ENCODE measurements at regions not wholly inside any gene's neighbourhood (a gene's known extent, or its start where the extent isn't known, plus 50 kb on each side); places are given as distances from the start of the nearest gene placed in this dataset.
A peak's percentile ranks its signal among the peaks of the same experiment; 100 is the strongest.

DNA sequence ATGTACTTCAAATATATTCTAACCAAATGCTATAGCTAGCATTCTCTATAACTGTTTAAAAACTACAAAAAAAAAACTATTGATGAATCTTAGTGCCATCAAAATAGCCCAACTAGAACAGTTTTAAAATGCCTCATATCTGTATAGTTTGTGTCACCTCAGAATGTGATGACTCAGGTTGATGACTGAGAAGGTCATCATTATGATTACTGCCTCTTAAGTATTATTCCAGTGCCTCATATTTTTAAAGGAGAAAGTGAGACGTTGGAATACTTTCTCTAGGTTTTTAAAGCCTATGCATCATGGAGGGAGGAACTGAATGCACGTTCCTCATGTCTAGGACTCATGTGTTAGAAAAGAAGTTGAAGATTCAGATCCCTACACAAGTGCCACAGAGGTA lies 88.2 kb downstream of the TMA16 start:
- Histone ChIP-seq H3K4me3 (ENCODE audit: low read length) (no peak overlapping the region), H3K4me1 (ENCODE audit: insufficient read depth, low read length) (no peaks in the 10 kb centered on the region), H3K27me3 (ENCODE audit: insufficient read depth, low read length) (no peaks in the 10 kb centered on the region), H3K9me3 (ENCODE audit: low read length) (no peaks in the 10 kb centered on the region), H3K36me3 (ENCODE audit: insufficient read depth, low read length) (no peaks in the 10 kb centered on the region), H2AFZ (ENCODE audit: low read depth, low read length) (no peak overlapping the region)

GRCh38 chr4:163587867-163588266 lies 93.4 kb downstream of the TMA16 start:
- no peaks in the 10 kb centered on the region for H3K9me3 ChIP-seq (ENCODE audit: low read length)
- no peak overlapping the region for H3K4me3 ChIP-seq (ENCODE audit: low read length)
- H3K27me3 ChIP-seq (ENCODE audit: insufficient read depth, low read length): no peaks in the 10 kb centered on the region
- peak overlapping the region; percentile 7 for H2AFZ ChIP-seq (ENCODE audit: low read depth, low read length)
- H3K36me3 ChIP-seq (ENCODE audit: insufficient read depth, low read length): no peaks in the 10 kb centered on the region
- no peaks in the 10 kb centered on the region for H3K4me1 ChIP-seq (ENCODE audit: insufficient read depth, low read length)

DNA sequence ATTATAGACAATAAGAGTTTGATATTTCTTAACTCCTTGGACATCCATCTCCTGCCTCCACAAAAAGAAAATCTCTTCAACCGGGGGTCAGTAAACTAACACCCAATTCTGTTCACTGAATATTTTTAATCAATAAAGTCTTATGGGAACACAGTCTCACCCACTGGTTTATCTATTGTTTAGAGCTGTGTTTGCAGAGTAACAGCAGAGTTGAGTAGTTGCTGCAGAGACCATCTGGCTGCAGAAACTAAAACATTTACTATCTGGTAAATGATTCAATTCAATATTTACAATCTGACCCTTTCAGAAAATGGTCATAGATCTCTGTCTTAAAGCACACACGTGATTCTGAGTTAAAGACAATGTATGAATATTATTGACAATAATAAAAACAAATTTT lies 94.0 kb downstream of the TMA16 start:
- no peak overlapping the region for H2AFZ ChIP-seq (ENCODE audit: low read depth, low read length)
- no peak overlapping the region for H3K4me3 ChIP-seq (ENCODE audit: low read length)
- H3K9me3 ChIP-seq (ENCODE audit: low read length): no peaks in the 10 kb centered on the region
- H3K36me3 ChIP-seq (ENCODE audit: insufficient read depth, low read length): no peaks in the 10 kb centered on the region
- no peaks in the 10 kb centered on the region for H3K27me3 ChIP-seq (ENCODE audit: insufficient read depth, low read length)
- no peaks in the 10 kb centered on the region for H3K4me1 ChIP-seq (ENCODE audit: insufficient read depth, low read length)

GRCh38 chr4:163590103-163590502 lies 95.6 kb downstream of the TMA16 start:
- no peak overlapping the region for H2AFZ ChIP-seq (ENCODE audit: low read depth, low read length)
- no peaks in the 10 kb centered on the region for H3K36me3 ChIP-seq (ENCODE audit: insufficient read depth, low read length)
- H3K9me3 ChIP-seq (ENCODE audit: low read length): no peaks in the 10 kb centered on the region
- H3K4me3 ChIP-seq (ENCODE audit: low read length): no peak overlapping the region
- no peaks in the 10 kb centered on the region for H3K27me3 ChIP-seq (ENCODE audit: insufficient read depth, low read length)
- H3K4me1 ChIP-seq (ENCODE audit: insufficient read depth, low read length): no peaks in the 10 kb centered on the region

- H3K9me3 ChIP-seq (ENCODE audit: low read length): no peaks in the 10 kb centered on the region
- no peak overlapping the region for H3K4me3 ChIP-seq (ENCODE audit: low read length)
- H3K4me1 ChIP-seq (ENCODE audit: insufficient read depth, low read length): no peaks in the 10 kb centered on the region
- no peak overlapping the region for H2AFZ ChIP-seq (ENCODE audit: low read depth, low read length)
- no peaks in the 10 kb centered on the region for H3K36me3 ChIP-seq (ENCODE audit: insufficient read depth, low read length)
- H3K27me3 ChIP-seq (ENCODE audit: insufficient read depth, low read length): no peaks in the 10 kb centered on the region
Observed at GRCh38 chr4:163590619-163591264, 96.3 kb downstream of the TMA16 start.

DNA sequence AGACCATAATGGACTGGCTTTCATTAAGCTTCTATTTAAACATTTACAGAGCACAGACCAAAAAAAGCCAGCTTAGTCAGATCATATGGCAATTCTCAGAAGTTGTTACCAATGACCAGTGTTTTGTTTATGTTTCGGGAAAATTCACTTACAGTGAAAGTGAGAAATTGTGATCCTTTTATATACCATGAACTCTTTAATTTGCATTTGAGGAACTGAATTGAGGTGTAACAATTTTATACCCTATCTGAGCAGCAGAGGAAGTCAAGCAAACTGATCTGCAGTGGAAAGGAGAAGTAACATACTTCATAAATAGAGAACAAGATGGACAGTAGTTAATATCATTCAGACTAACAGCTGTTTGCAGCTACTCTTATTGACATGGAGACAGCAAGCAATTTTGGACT lies 97.1 kb downstream of the TMA16 start:
- Histone ChIP-seq H3K4me3 (ENCODE audit: low read length) (no peak overlapping the region), H3K4me1 (ENCODE audit: insufficient read depth, low read length) (no peaks in the 10 kb centered on the region), H3K36me3 (ENCODE audit: insufficient read depth, low read length) (no peaks in the 10 kb centered on the region), H3K27me3 (ENCODE audit: insufficient read depth, low read length) (no peaks in the 10 kb centered on the region), H3K9me3 (ENCODE audit: low read length) (no peaks in the 10 kb centered on the region), H2AFZ (ENCODE audit: low read depth, low read length) (no peak overlapping the region)

DNA sequence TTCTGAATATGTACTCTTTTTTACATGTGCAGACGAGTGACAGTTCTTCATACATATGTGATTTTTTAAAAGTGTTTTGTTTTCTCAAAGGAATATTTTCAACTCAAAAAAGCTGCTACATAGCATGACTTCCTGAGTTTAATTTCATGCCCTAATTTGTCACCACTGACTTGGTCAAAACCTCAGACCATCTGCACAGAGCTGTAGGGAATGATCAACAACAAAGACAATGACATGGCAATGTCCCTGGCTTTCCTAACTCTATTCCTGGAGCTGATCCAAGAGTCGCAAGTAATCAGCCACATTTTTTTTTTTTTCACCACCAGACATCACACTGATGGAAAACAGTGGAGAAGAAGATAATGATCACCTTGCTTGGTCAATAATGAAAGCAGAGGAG lies 97.7 kb downstream of the TMA16 start:
- Histone ChIP-seq H3K4me1 (ENCODE audit: insufficient read depth, low read length) (no peaks in the 10 kb centered on the region), H3K27me3 (ENCODE audit: insufficient read depth, low read length) (no peaks in the 10 kb centered on the region), H3K36me3 (ENCODE audit: insufficient read depth, low read length) (no peaks in the 10 kb centered on the region), H3K9me3 (ENCODE audit: low read length) (no peaks in the 10 kb centered on the region), H3K4me3 (ENCODE audit: low read length) (no peak overlapping the region), H2AFZ (ENCODE audit: low read depth, low read length) (no peak overlapping the region)

- no peaks in the 10 kb centered on the region for H3K9me3 ChIP-seq (ENCODE audit: low read length)
- H3K36me3 ChIP-seq (ENCODE audit: insufficient read depth, low read length): no peaks in the 10 kb centered on the region
- H3K27me3 ChIP-seq (ENCODE audit: insufficient read depth, low read length): no peaks in the 10 kb centered on the region
- no peak overlapping the region for H2AFZ ChIP-seq (ENCODE audit: low read depth, low read length)
- no peak overlapping the region for H3K4me3 ChIP-seq (ENCODE audit: low read length)
- no peaks in the 10 kb centered on the region for H3K4me1 ChIP-seq (ENCODE audit: insufficient read depth, low read length)
Observed at GRCh38 chr4:163595580-163595979, 101.1 kb downstream of the TMA16 start.

DNA sequence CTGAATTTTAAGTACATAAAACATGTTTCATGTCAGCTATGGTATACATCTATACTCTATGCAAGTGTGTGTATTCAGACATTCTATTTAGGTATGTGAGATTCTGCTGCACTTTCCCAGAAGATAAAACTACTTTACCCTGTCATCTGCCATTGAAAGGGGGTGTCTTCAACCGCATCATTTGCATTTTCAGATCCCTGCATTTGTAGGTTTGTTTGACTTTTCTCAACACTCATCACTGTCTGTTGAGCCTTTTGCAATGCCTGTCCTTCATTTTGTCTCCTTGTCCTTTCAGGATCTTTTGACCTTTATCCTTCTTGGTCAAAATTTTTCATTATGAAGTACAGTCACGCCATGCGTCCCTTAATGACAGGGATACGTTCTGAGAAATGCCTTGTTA lies 103.5 kb downstream of the TMA16 start:
- H2AFZ ChIP-seq (ENCODE audit: low read depth, low read length): no peak overlapping the region
- H3K9me3 ChIP-seq (ENCODE audit: low read length): no peaks in the 10 kb centered on the region
- no peaks in the 10 kb centered on the region for H3K4me1 ChIP-seq (ENCODE audit: insufficient read depth, low read length)
- H3K36me3 ChIP-seq (ENCODE audit: insufficient read depth, low read length): no peaks in the 10 kb centered on the region
- no peak overlapping the region for H3K4me3 ChIP-seq (ENCODE audit: low read length)
- no peaks in the 10 kb centered on the region for H3K27me3 ChIP-seq (ENCODE audit: insufficient read depth, low read length)

DNA sequence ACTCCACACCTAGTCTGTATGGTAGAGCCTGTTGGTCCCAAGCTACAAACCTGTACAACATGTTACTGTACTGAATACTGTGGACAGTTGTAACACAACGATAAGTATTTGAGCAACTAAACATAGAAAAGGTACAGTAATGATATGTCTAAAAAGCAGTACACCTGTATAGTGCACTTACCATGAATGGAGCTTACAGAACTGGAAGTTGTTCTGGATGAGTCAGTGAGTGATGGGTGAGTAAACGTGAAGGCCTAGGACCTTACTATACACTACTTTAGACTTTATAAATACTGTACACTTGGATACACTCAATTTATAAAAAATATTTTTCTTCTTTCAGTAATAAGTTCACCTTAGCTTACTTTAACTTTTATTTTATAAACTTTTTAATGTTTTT lies 104.0 kb downstream of the TMA16 start:
- H3K9me3 ChIP-seq (ENCODE audit: low read length): no peaks in the 10 kb centered on the region
- H3K36me3 ChIP-seq (ENCODE audit: insufficient read depth, low read length): no peaks in the 10 kb centered on the region
- H3K4me1 ChIP-seq (ENCODE audit: insufficient read depth, low read length): no peaks in the 10 kb centered on the region
- H2AFZ ChIP-seq (ENCODE audit: low read depth, low read length): no peak overlapping the region
- no peak overlapping the region for H3K4me3 ChIP-seq (ENCODE audit: low read length)
- H3K27me3 ChIP-seq (ENCODE audit: insufficient read depth, low read length): no peaks in the 10 kb centered on the region

DNA sequence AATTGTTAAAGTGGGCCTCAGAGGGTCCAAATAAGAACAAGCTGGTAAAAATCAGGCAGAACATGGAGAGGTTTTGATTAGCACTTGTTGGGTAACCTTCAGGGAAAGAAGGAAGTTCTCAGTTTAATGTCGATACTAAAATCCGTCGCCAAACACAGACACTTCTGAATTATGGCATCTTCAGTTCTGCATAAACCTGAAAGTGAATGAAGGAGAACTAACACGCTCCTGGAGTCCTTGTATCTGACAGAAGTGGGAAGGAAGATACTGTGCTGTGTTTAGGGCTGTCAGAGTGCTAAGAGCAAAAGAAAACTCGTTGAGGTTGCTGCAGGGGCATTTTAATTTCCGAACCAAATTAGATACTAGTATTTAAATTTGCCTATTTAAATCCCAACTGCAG lies 106.2 kb downstream of the TMA16 start:
- Histone ChIP-seq H3K9me3 (ENCODE audit: low read length) (no peaks in the 10 kb centered on the region), H3K36me3 (ENCODE audit: insufficient read depth, low read length) (no peaks in the 10 kb centered on the region), H3K27me3 (ENCODE audit: insufficient read depth, low read length) (no peaks in the 10 kb centered on the region), H3K4me3 (ENCODE audit: low read length) (no peak overlapping the region), H3K4me1 (ENCODE audit: insufficient read depth, low read length) (no peaks in the 10 kb centered on the region), H2AFZ (ENCODE audit: low read depth, low read length) (no peak overlapping the region)

GRCh38 chr4:163603257-163603656 lies 108.8 kb downstream of the TMA16 start:
- Histone ChIP-seq H3K36me3 (ENCODE audit: insufficient read depth, low read length) (no peaks in the 10 kb centered on the region), H2AFZ (ENCODE audit: low read depth, low read length) (no peak overlapping the region), H3K4me1 (ENCODE audit: insufficient read depth, low read length) (peaks cover 2% of the 10 kb centered on the region), H3K27me3 (ENCODE audit: insufficient read depth, low read length) (no peaks in the 10 kb centered on the region), H3K9me3 (ENCODE audit: low read length) (no peaks in the 10 kb centered on the region), H3K4me3 (ENCODE audit: low read length) (no peak overlapping the region)

DNA sequence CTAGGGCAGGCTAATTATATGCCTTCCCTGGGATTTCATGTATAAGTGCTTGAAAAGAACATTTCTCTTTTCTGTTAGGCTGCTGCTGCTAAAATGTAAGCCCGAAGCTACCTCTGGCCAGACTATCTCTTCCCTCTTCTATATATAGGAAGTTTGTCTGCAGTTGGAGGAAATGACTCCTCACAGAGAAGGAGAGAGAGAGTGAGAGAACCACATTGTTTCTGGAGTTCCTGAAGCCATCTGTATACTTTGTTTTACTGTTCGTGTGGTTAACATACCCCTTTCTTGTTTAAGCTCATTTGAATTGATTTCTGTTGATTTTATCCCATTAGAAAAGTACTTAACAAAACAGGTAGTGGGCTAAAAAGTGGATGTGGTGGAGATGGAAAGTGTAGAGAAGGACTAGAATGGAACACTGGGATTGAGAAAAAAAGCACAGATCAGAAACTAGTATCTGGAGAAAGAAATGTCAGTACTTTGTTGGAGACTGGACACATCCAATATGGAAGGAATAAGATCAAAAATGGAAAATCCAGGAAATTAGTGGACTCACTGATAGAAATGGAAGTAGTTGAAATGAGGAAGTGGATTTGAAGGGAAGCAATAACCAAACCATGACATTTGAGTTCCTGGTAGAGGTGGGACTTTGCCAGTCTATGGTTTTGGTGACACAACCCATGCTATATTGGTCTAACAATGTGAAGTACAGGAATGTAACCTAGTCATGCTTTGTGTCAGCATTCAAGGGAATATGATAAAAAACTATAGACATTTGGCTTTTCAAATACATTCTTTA lies 112.6 kb downstream of the TMA16 start:
- H3K4me1 ChIP-seq (ENCODE audit: insufficient read depth, low read length): peaks cover 7% of the 10 kb centered on the region
- no peaks in the 10 kb centered on the region for H3K36me3 ChIP-seq (ENCODE audit: insufficient read depth, low read length)
- no peaks in the 10 kb centered on the region for H3K27me3 ChIP-seq (ENCODE audit: insufficient read depth, low read length)
- no peaks in the 10 kb centered on the region for H3K9me3 ChIP-seq (ENCODE audit: low read length)
- no peak overlapping the region for H2AFZ ChIP-seq (ENCODE audit: low read depth, low read length)
- H3K4me3 ChIP-seq (ENCODE audit: low read length): no peak overlapping the region

DNA sequence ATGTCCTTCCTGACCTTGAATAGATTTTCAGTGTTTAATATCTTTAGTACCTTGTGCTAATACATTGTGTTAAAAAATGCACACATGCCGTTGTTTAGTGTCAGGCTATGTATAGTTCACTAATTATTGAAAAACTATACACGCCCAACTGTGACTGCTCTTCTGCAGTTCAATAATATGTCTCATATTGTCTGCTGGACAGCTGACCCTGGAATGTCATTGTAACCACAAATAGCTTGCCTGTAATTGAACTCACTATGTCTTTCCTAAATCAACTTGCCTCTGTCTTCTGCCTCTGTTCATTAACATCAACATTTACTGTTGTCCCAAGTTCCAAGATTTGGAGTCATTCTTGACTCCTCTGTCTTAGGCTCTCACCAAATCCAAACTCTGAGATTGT lies 114.5 kb downstream of the TMA16 start:
- Histone ChIP-seq H3K36me3 (ENCODE audit: insufficient read depth, low read length) (no peaks in the 10 kb centered on the region), H3K27me3 (ENCODE audit: insufficient read depth, low read length) (no peaks in the 10 kb centered on the region), H3K4me3 (ENCODE audit: low read length) (no peak overlapping the region), H3K4me1 (ENCODE audit: insufficient read depth, low read length) (peaks cover 7% of the 10 kb centered on the region), H3K9me3 (ENCODE audit: low read length) (no peaks in the 10 kb centered on the region), H2AFZ (ENCODE audit: low read depth, low read length) (no peak overlapping the region)
